LNCAP (cell line): ENCODE measurements at regions not wholly inside any gene's neighbourhood (a gene's known extent, or its start where the extent isn't known, plus 50 kb on each side); places are given as distances from the start of the nearest gene placed in this dataset.

Experiments
- CTCF ChIP-seq: fragments of 450-650 bp; IDR thresholded peaks from 2 replicates; pipeline ENCODE4 v1.5.1; 2017; ENCODE audit warnings: mild to moderate bottlenecking

- TF ChIP-seq CTCF, result no peak
Measured at GRCh38 chr12:111251058-111251730, 117.7 kb downstream of the PHETA1 start.

GRCh38 chr12:111250251-111250881, 118.5 kb downstream of the PHETA1 start:
- no peak for TF ChIP-seq CTCF

- TF ChIP-seq CTCF, result no peak
Measured at GRCh38 chr12:111249757-111250156, 119.1 kb downstream of the PHETA1 start.

GRCh38 chr12:111249018-111249370, 119.9 kb downstream of the PHETA1 start:
- TF ChIP-seq CTCF, result no peak

GRCh38 chr12:111248236-111249017, 120.5 kb downstream of the PHETA1 start:
- no peak for TF ChIP-seq CTCF

GRCh38 chr12:111247083-111247783, 121.7 kb downstream of the PHETA1 start:
- no peak for TF ChIP-seq CTCF

- TF ChIP-seq CTCF, result no peak
Measured at GRCh38 chr12:111246477-111247011, 122.4 kb downstream of the PHETA1 start.
